ENCODE measurements at regions not wholly inside any gene's neighbourhood (a gene's known extent, or its start where the extent isn't known, plus 50 kb on each side); places are given as distances from the start of the nearest gene placed in this dataset.
A peak's percentile ranks its signal among the peaks of the same experiment; 100 is the strongest.
"Not testable (repeated sequence)": the region's sequence is repeated elsewhere in the genome, so short reads cannot be mapped to it uniquely, and the experiment has no call there.

- DNase-seq: no peak
Observed at GRCh38 chr14:25436288-25436875, 386.4 kb upstream of the STXBP6 start.

GRCh38 chr14:25431211-25432076 lies 381.5 kb upstream of the STXBP6 start:
- DNase-seq: no peak

DNA sequence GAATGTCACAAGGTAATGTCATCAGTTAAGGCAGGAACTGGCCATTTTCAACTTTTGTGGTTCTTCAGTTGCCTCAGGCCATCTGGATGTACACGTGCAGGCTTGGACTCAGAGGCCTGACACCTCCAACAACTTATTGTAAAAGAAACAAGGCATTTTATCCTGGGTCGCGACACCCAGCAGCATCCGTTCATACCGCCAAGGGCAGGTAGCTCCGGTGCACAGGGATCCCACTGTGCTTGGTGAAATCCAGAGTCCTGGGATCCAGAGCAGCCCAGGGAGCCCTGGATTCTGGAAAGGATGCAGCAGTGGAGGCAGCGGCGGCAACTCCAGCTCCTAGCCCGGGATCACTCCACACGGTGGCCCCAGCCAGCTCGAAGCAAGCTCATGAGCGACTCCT lies 380.9 kb upstream of the STXBP6 start:
- no peak for DNase-seq

DNA sequence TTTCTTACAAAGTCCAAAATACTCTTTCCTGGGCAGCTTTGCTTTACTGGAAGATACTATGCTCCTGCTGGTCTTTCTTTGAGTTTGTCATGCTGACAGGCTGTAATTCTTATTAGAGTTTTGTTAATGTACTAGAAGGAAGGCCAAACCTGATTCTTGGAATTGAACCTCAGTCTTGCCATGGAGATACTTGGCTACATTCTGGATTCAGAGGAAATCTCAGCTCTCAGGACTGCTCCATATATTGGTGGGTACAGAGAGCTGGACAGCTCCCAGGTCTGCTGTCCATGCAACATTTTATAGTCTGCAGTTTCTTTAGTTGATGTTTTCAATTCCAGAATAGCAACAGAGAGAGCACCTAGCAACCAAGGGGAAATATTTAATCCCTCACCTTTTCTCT lies 363.1 kb upstream of the STXBP6 start:
- DNase-seq: no peak

DNA sequence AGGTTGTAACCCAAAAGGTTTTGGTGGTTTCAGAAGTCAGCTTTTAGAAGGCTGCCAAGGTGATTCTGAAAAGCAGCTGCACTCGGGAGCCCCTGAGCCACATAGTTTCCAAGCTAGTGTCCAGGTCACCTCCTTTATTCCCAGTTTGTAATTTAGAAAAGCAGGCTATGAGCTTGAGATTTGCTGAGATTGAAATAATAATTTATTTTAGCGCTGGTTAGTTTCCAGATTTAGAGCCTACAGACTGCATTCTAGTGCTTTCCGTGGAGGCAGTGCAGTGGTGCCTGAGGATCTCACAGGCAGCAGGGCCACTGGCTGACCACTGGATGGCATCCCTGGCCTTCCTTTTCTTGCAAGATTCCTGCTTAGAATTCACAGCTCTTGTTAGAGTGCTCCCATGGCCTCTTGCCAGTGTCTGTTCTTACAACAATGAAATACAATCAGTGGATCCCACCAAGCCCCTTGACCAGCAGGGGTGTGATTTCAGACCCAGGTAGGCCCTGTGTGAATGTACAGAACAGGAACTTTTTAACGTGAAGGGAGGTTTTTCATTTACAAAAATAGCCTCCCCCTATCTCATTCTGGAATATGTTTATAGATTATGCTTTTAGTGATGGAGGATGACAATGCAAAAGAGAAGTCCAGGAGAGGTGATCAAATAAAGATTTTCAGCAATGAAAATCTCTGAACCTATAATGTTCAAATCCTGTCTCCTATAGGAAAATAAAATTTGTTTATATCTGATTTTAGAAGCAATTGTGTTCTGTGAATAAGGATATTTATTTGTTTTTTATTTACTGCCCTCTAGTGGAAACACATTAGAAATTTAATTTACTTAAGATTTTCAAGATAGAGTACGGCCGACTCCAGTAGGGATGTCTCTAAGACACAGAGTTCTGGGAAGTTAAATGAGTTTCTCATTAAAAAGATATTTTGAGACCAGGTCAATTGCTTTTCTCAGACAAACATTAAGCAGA lies 362.1 kb upstream of the STXBP6 start:
- no peak for DNase-seq

DNA sequence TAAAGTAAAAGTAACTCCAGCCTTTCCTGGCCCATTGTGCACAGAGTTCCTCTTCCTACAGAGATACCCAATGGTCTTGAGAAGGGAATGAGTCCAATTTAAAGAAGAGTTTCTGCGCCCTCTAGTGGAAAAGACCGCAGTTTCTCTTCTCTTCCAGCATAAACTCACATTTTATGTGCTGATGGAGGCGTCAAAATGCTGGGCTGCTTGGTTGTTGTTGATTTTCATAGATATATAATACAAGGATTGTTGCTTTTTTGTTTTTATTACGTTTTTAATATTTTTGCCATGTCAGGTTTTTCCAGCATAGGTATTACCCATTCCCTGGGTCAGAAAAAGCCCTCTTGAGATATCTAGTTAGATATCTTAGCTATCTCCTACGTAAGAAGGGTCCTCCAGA lies 356.9 kb upstream of the STXBP6 start:
- DNase-seq: no peak

DNA sequence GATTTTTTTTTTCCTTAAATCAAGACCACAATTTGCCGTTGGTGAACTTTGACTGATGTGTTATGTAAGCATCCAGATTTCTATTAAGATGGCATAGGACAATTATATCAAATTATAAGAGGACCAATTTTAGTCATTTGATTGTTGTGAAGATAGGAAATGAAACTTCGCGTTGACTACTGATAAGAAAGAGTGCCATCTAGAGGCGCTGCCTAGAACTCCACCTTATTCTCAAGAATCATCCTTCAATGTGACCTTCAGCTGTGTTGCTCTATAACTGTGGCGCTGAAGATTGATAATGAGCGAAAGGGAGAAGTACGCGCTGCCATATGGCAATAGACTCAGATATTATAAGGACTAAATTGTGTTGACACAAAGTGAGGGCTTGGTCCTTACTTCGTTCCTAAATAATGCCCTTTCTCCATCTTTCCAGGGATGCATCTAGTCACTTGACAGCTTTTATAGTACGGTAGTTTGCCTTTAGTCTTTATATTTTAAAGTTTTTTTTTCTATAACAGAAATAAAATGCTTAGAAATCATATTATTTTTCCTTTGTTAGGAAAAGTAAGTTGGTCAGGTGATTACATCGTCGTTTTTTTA lies 350.8 kb upstream of the STXBP6 start:
- DNase-seq: peak; percentile 16 to 40

DNA sequence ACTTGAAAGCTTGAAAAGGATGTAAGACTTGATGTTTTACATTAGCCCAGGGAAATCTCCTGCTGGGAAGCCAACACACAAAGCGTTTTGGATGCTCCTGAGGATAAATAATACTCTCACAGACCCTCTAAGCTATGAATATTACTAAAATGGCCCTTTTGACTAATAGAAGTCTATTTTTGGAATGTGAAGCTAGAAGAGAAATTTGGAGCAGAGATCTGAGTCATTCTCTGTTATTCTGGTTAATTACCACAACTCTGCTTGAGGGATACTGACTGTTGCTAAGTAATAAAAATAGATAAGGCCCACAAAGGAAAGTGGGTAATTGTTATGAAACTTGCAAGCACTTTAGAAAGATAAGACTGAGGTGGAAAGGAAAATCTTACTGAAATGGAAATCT lies 346.2 kb upstream of the STXBP6 start:
- no peak for DNase-seq

GRCh38 chr14:25394791-25395391 lies 344.9 kb upstream of the STXBP6 start:
- no peak for DNase-seq

GRCh38 chr14:25394356-25394755 lies 344.4 kb upstream of the STXBP6 start:
- no peak for DNase-seq

DNA sequence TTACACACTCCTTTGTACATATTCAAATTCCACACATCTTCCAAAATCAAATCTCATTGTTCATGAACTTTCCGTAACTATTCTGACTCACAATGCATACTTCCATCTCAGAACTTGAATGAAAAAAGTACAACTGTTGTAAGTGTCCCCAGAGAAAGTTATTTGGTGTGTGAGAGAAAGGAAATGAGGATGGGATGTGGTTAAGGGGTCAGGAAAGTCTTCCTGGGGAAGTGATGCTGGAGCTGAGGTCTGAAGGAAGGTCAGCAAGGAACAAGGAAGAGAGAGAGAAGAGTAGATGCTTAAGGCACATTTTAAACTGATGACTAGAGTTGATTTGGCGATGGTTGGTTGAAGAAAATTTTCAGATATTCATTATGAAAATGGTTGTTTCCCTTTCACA lies 340.0 kb upstream of the STXBP6 start:
- no peak for DNase-seq

- no peak for DNase-seq
Observed at GRCh38 chr14:25381498-25381897, 331.6 kb upstream of the STXBP6 start.

- DNase-seq: no peak
Observed at GRCh38 chr14:25375639-25376038, 325.7 kb upstream of the STXBP6 start.

GRCh38 chr14:25371068-25371467 lies 321.1 kb upstream of the STXBP6 start:
- no peak for DNase-seq

- not testable (repeated sequence) for DNase-seq
Observed at GRCh38 chr14:25370057-25370456, 320.1 kb upstream of the STXBP6 start.

DNA sequence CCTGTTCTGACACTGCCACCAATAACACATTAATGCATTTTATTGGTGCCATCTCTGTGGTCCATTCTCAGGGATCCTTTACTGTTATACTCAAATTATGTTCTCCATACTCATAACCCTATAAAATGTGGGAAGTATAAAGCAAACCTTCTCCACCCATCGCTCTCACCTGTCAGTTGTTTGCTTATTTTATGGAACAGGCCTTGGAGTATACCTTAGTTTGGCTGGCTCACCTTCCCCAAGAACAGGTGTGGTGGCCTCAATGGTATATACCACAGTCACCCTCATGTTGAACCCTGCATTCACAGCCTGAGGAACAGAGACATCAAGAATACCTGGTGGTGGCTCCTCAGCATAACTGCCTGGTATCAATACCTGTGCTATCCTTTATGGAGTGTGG lies 308.4 kb upstream of the STXBP6 start:
- DNase-seq: no peak

GRCh38 chr14:25351269-25351668 lies 301.3 kb upstream of the STXBP6 start:
- no peak for DNase-seq

DNA sequence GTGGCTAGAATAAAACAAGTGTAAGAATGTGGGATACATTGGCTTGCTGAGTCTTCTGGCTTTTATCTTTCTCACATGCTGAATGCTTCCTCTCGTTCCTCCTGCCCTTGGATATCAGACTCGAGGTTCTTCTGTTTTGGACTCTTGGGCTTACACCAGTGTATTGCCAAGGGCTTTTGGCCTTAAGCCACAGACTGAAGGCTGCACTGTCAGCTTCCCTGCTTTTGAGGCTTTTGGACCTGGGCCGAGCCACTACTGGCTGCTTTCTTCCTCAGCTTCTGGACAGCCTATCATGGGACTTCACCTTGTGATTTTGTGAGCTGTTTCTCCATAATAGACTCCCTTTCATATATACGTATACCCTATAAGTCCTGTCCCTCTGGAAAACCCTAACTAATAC lies 300.9 kb upstream of the STXBP6 start:
- DNase-seq: no peak

GRCh38 chr14:25350021-25350420 lies 300.1 kb upstream of the STXBP6 start:
- no peak for DNase-seq

- DNase-seq: no peak
Observed at GRCh38 chr14:25349269-25349668, 299.3 kb upstream of the STXBP6 start.

DNA sequence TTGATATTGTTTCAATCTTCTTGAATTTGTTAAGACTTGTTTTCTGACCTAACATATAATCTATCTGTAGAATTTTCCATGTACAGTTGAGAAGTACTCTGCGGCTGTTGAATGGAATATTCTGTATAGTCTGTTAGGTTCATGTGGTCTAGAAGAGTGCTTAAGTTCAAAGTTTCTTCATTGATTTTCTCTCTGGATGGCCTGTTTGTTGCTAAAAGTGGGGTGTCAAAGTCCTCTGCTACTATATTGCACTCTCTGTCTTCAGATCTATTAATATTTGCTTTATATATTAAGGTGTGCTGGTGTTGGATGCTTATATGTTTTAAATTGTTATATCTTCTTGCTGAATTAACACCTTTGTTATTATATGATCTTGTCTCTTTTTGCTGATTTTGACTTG lies 290.9 kb upstream of the STXBP6 start:
- no peak for DNase-seq

DNA sequence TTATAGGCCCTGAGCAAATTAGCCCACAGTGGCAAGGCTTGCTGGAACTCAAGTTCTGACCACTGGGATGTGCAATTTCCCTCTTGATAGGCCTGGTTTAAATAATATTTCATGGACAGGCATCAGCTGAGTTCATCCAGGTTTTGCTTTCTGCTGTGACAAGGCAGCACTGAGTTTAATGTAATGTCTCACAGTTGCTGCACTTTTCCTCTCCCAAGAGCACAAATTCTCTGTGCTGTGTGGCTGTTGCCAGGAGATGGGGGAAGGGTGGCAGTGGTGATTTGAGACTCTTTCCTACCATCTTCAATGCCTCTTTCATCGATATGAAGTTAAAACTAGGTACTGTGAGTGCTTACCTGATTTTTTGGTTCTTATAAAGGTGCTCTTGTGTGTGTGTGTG lies 272.8 kb upstream of the STXBP6 start:
- DNase-seq: no peak

Data from right lung (tissue), 2 donors.